GM12891 (cell line): ENCODE measurements at regions not wholly inside any gene's neighbourhood (a gene's known extent, or its start where the extent isn't known, plus 50 kb on each side); places are given as distances from the start of the nearest gene placed in this dataset.

ENCODE experiments used
- POLR2A ChIP-seq: IDR thresholded peaks from 2 replicates; pipeline ENCODE4 v1.6.1; 2011; ENCODE audit warnings: low read depth, low read length, control low read depth
- POLR2AphosphoS5 ChIP-seq: IDR thresholded peaks from 2 replicates; pipeline ENCODE4 v1.6.1; 2011; ENCODE audit warnings: low read depth, low read length, control low read depth
- POU2F2 ChIP-seq: IDR thresholded peaks from 2 replicates; pipeline ENCODE4 v1.6.1; 2011; ENCODE audit warnings: low read depth, mild to moderate bottlenecking, control low read depth, low read length, moderate library complexity
- SPI1 ChIP-seq: IDR thresholded peaks from 2 replicates; pipeline ENCODE4 v1.6.1; 2011; ENCODE audit warnings: low read depth, low read length, control low read depth
- TAF1 ChIP-seq: IDR thresholded peaks from 2 replicates; pipeline ENCODE4 v1.6.1; 2011; ENCODE audit warnings: low read depth, low read length, control low read depth

GRCh38 chr2:3099860-3100234, 277.8 kb downstream of the EIPR1 start:
- no peak for TF ChIP-seq POLR2AphosphoS5
- no peak for TF ChIP-seq POLR2A
- TF ChIP-seq TAF1: no peak
- TF ChIP-seq POU2F2: no peak
- TF ChIP-seq SPI1: no peak
